CD14-positive monocyte (primary cell): ENCODE measurements at regions not wholly inside any gene's neighbourhood (a gene's known extent, or its start where the extent isn't known, plus 50 kb on each side); places are given as distances from the start of the nearest gene placed in this dataset.

ENCODE experiments used
- DNase-seq, 3 donors: peaks; one replicate each; pipeline ENCODE4 v3.0.0-alpha.2; 2011 to 2022
- H2AFZ ChIP-seq: 2 replicates; pipeline ENCODE4 v1.6.0; 2012; ENCODE audit warnings: mild to moderate bottlenecking, low read depth, low read length, inconsistent platforms; ENCODE audit not compliant: insufficient read depth, poor library complexity, severe bottlenecking
- H3K27ac ChIP-seq, 2 donors: 1 replicate in 1 of 2; 2 replicates in 1 of 2; pipeline ENCODE4 v1.5.1; 2012 to 2013; ENCODE audit warnings: low read length in 2 of 2, control low read depth in 1 of 2, inconsistent platforms in 1 of 2, low read depth in 1 of 2, mild to moderate bottlenecking in 1 of 2
- H3K27me3 ChIP-seq, 2 donors: one replicate each; pipeline versions ENCODE4 v1.6.0 to v1.6.1; 2011 to 2013; ENCODE audit warnings: low read length in 2 of 2; ENCODE audit not compliant: control insufficient read depth in 2 of 2, insufficient read depth in 2 of 2
- H3K36me3 ChIP-seq, 2 donors: replicated peaks in 1 of 2; 1 replicate in 1 of 2; 2 replicates in 1 of 2; pipeline versions ENCODE4 v1.5.1 to v1.6.1; 2012 to 2013; ENCODE audit warnings: low read length in 2 of 2, control low read depth in 1 of 2, inconsistent platforms in 1 of 2, mild to moderate bottlenecking in 1 of 2; ENCODE audit not compliant: insufficient read depth in 2 of 2, control insufficient read depth in 1 of 2
- H3K4me1 ChIP-seq, 2 donors: 1 replicate in 1 of 2; 2 replicates in 1 of 2; pipeline versions ENCODE4 v1.5.1 to v1.6.1; 2012 to 2013; ENCODE audit warnings: low read length in 2 of 2, control low read depth in 1 of 2, inconsistent platforms in 1 of 2, mild to moderate bottlenecking in 1 of 2, moderate library complexity in 1 of 2; ENCODE audit not compliant: insufficient read depth in 2 of 2, control insufficient read depth in 1 of 2
- H3K4me2 ChIP-seq: replicated peaks from 2 replicates; pipeline ENCODE3; 2012; ENCODE audit warnings: low read length, moderate library complexity, mild to moderate bottlenecking; ENCODE audit not compliant: poor library complexity, severe bottlenecking; ENCODE audit errors: extremely low read depth
- H3K4me3 ChIP-seq, 3 experiments: fragments of 200-600 bp in 1 of 3; sonication (generic) in 1 of 3; replicated peaks in 1 of 3; 1 replicate in 2 of 3; 2 replicates in 1 of 3; pipeline ENCODE4 v1.5.1; 2011 to 2013; ENCODE audit warnings: low read length in 3 of 3, mild to moderate bottlenecking in 3 of 3, control low read depth in 2 of 3, low read depth in 2 of 3, inconsistent platforms in 1 of 3, moderate library complexity in 1 of 3
- H3K79me2 ChIP-seq: 2 replicates; pipeline ENCODE4 v1.6.0; 2012; ENCODE audit warnings: mild to moderate bottlenecking, control low read depth, inconsistent platforms, low read length, moderate library complexity; ENCODE audit not compliant: insufficient read depth
- H3K9ac ChIP-seq: 2 replicates; pipeline ENCODE4 v1.6.0; 2017; ENCODE audit warnings: low read length, mild to moderate bottlenecking; ENCODE audit not compliant: insufficient read depth, poor library complexity, severe bottlenecking
- H3K9me3 ChIP-seq, 2 donors: replicated peaks in 1 of 2; 1 replicate in 1 of 2; 2 replicates in 1 of 2; pipeline versions ENCODE4 v1.5.1 to v1.6.1; 2012 to 2013; ENCODE audit warnings: low read length in 2 of 2, control low read depth in 1 of 2; ENCODE audit not compliant: control insufficient read depth in 1 of 2, insufficient read depth in 1 of 2
- H4K20me1 ChIP-seq: 2 replicates; pipeline ENCODE4 v1.6.0; 2012; ENCODE audit warnings: mild to moderate bottlenecking, low read length, control low read depth, moderate library complexity; ENCODE audit not compliant: insufficient read depth
- H3K27ac Mint-ChIP-seq, 7 donors: one replicate each; pipeline ENCODE4 v1.8.0; 2020; ENCODE audit warnings: mild to moderate bottlenecking in 7 of 7, mixed read lengths in 7 of 7, moderate library complexity in 6 of 7, inconsistent platforms in 2 of 7
- H3K27me3 Mint-ChIP-seq, 3 donors: one replicate each; pipeline ENCODE4 v1.8.0; 2021 to 2022; ENCODE audit warnings: low read depth in 3 of 3, mild to moderate bottlenecking in 3 of 3, mixed read lengths in 3 of 3, moderate library complexity in 3 of 3, inconsistent platforms in 1 of 3
- H3K36me3 Mint-ChIP-seq, 2 donors: one replicate each; pipeline ENCODE4 v1.8.0; 2020; ENCODE audit warnings: mixed read lengths in 2 of 2, inconsistent platforms in 1 of 2, mild to moderate bottlenecking in 1 of 2
- H3K4me1 Mint-ChIP-seq: one replicate; pipeline ENCODE4 v1.8.0; 2020; ENCODE audit warnings: mild to moderate bottlenecking, mixed read lengths
- H3K4me3 Mint-ChIP-seq, 2 donors: one replicate each; pipeline ENCODE4 v1.8.0; 2020; ENCODE audit warnings: mild to moderate bottlenecking in 2 of 2, mixed read lengths in 2 of 2, moderate library complexity in 1 of 2
- H3K9me3 Mint-ChIP-seq, 7 donors: one replicate each; pipeline ENCODE4 v1.8.0; 2020 to 2022; ENCODE audit warnings: mixed read lengths in 7 of 7, mild to moderate bottlenecking in 6 of 7, moderate library complexity in 6 of 7, inconsistent platforms in 2 of 7
- WGBS: methylation state at CpG from one replicate; pipeline ENCODE4 v1.1.5; 2013; ENCODE audit warnings: missing lambda C conversion rate; ENCODE audit not compliant: insufficient coverage; 5-methylcytosine and 5-hydroxymethylcytosine counted together
- intact Hi-C, 2 donors: fragments of 100-400 bp; cut with micrococcal nuclease; formaldehyde crosslinking; loops; one replicate each; pipeline versions ENCODE4 v1.15.0 to v1.15.1; 2023
- TF ChIP-seq, protein P1 (sequence below): fragments of 200-600 bp; IDR thresholded peaks from one replicate; pipeline ENCODE4 v1.8.0; 2022; ENCODE audit warnings: antibody characterized with exemption, mild to moderate bottlenecking

DNA sequence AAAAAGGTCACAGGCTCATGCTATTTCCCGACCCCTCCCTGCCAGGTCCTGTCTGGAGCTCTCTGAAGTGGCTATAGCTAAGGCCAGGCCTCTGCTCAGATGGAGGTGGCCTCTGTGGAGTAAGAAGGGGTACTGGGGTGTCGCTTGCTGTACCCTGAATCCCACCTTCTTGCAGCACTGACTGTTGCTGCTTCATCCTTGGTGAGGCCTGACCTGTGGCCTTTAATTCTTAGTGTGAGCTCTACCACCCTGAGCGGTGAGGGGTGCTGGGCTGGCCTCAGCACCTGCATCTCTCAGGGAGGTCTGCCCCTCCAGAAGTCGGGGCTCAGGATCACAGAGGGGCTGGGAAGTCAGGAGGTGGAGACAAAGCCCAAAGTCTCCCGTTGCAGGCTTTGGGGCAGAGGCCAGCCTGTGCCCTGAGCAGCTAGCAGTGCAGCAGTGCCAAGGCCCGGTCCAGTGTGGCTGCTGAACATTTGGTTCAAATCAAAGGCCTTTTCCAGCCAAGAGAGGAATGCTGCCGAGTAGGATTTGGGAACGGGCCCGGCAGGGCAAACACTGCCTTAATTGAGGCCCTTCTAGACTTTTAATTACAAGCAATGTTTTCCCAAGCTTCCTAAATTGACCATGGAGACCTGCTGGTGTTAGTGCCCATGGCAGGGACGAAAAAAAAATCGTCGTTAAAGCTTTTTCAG, 133.5 kb upstream of the HAAO start:
- Histone ChIP-seq H4K20me1 (no peaks in the 10 kb centered on the region), H3K27me3 (no peaks in the 10 kb centered on the region), H2AFZ (no peak overlapping the region), H3K4me3 (no peak overlapping the region), H3K9me3 (no peaks in the 10 kb centered on the region), H3K79me2 (no peaks in the 10 kb centered on the region), H3K36me3 (no peaks in the 10 kb centered on the region), H3K4me1 (peaks cover 5 to 8% of the 10 kb centered on the region in 2 donors), H3K27ac (no peak overlapping the region), H3K9ac (no peak overlapping the region), H3K4me2 (no peak overlapping the region)
- DNase-seq: no peak
- Mint-ChIP-seq H3K4me1 (peaks cover 20% of the 10 kb centered on the region), H3K36me3 (no peaks in the 10 kb centered on the region), H3K4me3 (no peak overlapping the region), H3K9me3 (no peaks in the 10 kb centered on the region), H3K27ac (no peak overlapping the region), H3K27me3 (peaks cover 0 to 4% (median 3%) of the 10 kb centered on the region in 3 donors)
- TF ChIP-seq, protein P1, sequence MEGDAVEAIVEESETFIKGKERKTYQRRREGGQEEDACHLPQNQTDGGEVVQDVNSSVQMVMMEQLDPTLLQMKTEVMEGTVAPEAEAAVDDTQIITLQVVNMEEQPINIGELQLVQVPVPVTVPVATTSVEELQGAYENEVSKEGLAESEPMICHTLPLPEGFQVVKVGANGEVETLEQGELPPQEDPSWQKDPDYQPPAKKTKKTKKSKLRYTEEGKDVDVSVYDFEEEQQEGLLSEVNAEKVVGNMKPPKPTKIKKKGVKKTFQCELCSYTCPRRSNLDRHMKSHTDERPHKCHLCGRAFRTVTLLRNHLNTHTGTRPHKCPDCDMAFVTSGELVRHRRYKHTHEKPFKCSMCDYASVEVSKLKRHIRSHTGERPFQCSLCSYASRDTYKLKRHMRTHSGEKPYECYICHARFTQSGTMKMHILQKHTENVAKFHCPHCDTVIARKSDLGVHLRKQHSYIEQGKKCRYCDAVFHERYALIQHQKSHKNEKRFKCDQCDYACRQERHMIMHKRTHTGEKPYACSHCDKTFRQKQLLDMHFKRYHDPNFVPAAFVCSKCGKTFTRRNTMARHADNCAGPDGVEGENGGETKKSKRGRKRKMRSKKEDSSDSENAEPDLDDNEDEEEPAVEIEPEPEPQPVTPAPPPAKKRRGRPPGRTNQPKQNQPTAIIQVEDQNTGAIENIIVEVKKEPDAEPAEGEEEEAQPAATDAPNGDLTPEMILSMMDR: no peak
- 86% methylated on average over 11 of the region's 12 CpGs for WGBS
- intact Hi-C loops: no loop called here

DNA sequence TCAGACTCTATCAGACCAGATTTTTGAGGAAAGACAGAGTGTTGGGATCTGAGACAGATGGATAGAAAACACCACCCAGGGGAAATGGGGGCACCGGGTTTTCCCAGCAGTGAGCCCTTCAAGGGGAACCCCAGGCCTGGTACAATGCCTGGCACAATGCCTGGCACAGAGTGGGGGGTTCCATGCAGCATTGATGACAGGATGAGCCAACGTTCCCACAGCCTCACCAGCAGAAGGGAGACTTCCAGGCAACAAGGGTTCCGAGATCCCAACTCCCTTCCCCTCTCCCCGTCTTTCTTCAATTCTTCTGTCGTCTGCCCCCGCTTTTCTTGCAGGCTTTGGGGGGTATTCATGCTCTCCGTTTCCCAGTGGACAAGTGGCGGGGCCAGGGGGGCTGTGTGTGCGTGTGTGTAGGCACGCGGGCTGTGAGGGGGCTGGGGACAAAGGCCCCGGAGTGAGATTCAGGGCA, 132.1 kb upstream of the HAAO start:
- peaks cover 5 to 8% of the 10 kb centered on the region in 2 donors for H3K4me1 ChIP-seq
- H3K27ac Mint-ChIP-seq: no peak overlapping the region

More for the DNA sequence above, 132.1 kb upstream of the HAAO start:
- Mint-ChIP-seq H3K36me3 (no peaks in the 10 kb centered on the region), H3K27me3 (peaks cover 0 to 8% (median 7%) of the 10 kb centered on the region in 3 donors), H3K9me3 (no peaks in the 10 kb centered on the region), H3K4me1 (peaks cover 18% of the 10 kb centered on the region), H3K4me3 (no peak overlapping the region)
- DNase-seq: no peak
- Histone ChIP-seq H3K27ac (no peak overlapping the region), H3K4me3 (no peak overlapping the region), H3K9ac (no peak overlapping the region), H4K20me1 (no peaks in the 10 kb centered on the region), H3K9me3 (no peaks in the 10 kb centered on the region), H3K27me3 (no peaks in the 10 kb centered on the region), H3K4me2 (no peak overlapping the region), H3K79me2 (no peaks in the 10 kb centered on the region), H2AFZ (no peak overlapping the region), H3K36me3 (no peaks in the 10 kb centered on the region)
- WGBS: 27% methylated on average over 2 of the region's 12 CpGs
- TF ChIP-seq, protein P1: no peak
- intact Hi-C loops: no loop called here
